ENCODE measurements at regions not wholly inside any gene's neighbourhood (a gene's known extent, or its start where the extent isn't known, plus 50 kb on each side); places are given as distances from the start of the nearest gene placed in this dataset.

DNA sequence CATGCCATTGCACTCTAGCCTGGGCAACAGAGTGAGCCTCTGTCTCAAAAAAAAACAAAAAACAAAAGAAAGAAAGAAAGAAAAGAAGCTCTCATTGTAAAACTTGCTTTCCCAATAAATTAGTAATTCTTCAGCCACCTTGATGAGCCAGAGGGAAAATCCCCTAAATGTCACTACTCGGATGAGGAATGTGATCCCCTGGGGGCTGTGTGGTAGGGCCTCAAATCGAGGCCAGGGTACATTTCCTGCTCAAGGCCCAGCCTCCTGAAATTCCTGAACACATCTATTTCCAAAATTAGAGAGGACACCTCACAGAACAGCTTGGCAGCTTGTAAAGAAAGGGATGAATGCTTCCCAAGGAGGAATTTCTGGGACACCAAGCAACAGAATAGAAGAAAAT lies 147.1 kb upstream of the SESN3 start:
- Histone ChIP-seq H3K4ac (ENCODE audit: low read depth, low read length) (no peak overlapping the region), H2BK5ac (ENCODE audit: low read length) (no peak overlapping the region), H3K56ac (ENCODE audit: low read length) (no peak overlapping the region), H3K9ac (ENCODE audit: low read length) (no peak overlapping the region), H3K4me1 (ENCODE audit: control insufficient read depth, low read depth, low read length) (no peaks in the 10 kb centered on the region), H2BK120ac (ENCODE audit: low read depth, low read length) (no peak overlapping the region), H3K4me3 (ENCODE audit: low read length) (no peak overlapping the region), H3K23ac (ENCODE audit: low read length) (no peak overlapping the region), H3K36me3 (ENCODE audit: control insufficient read depth, insufficient read depth, low read length) (no peaks in the 10 kb centered on the region), H3K27ac (ENCODE audit: low read depth, low read length) (no peak overlapping the region), H4K5ac (ENCODE audit: low read length) (no peak overlapping the region), H3K18ac (ENCODE audit: low read length) (no peak overlapping the region), H2BK15ac (replicated peaks; ENCODE audit: low read depth) (no peak overlapping the region), H3K27me3 (ENCODE audit: insufficient read depth, low read length, poor library complexity) (no peaks in the 10 kb centered on the region), H4K8ac (ENCODE audit: low read depth, low read length) (no peak overlapping the region), H3K79me1 (ENCODE audit: low read length) (no peaks in the 10 kb centered on the region), H2AK5ac (ENCODE audit: low read length) (no peak overlapping the region), H3K4me2 (ENCODE audit: low read length) (no peak overlapping the region), H3K79me2 (ENCODE audit: control insufficient read depth, insufficient read depth, low read length) (no peaks in the 10 kb centered on the region)
- no peak for DNase-seq
- no CpG with 5 or more reads among the region's 2 CpGs for WGBS (ENCODE audit: extremely low coverage, insufficient coverage, low lambda C conversion rate)

GRCh38 chr11:95375886-95376285 lies 144.9 kb upstream of the SESN3 start:
- Histone ChIP-seq H3K56ac (ENCODE audit: low read length) (no peak overlapping the region), H2BK15ac (replicated peaks; ENCODE audit: low read depth) (no peak overlapping the region), H3K9ac (ENCODE audit: low read length) (no peak overlapping the region), H4K8ac (ENCODE audit: low read depth, low read length) (no peak overlapping the region), H3K4me1 (ENCODE audit: control insufficient read depth, low read depth, low read length) (no peaks in the 10 kb centered on the region), H3K4ac (ENCODE audit: low read depth, low read length) (no peak overlapping the region), H2BK120ac (ENCODE audit: low read depth, low read length) (no peak overlapping the region), H3K18ac (ENCODE audit: low read length) (no peak overlapping the region), H3K79me1 (ENCODE audit: low read length) (no peaks in the 10 kb centered on the region), H2BK5ac (ENCODE audit: low read length) (no peak overlapping the region), H3K4me3 (ENCODE audit: low read length) (no peak overlapping the region), H4K5ac (ENCODE audit: low read length) (no peak overlapping the region), H3K23ac (ENCODE audit: low read length) (no peak overlapping the region), H3K4me2 (ENCODE audit: low read length) (no peak overlapping the region), H3K27me3 (ENCODE audit: insufficient read depth, low read length, poor library complexity) (no peaks in the 10 kb centered on the region), H2AK5ac (ENCODE audit: low read length) (no peak overlapping the region), H3K27ac (ENCODE audit: low read depth, low read length) (no peak overlapping the region), H3K79me2 (ENCODE audit: control insufficient read depth, insufficient read depth, low read length) (no peaks in the 10 kb centered on the region), H3K36me3 (ENCODE audit: control insufficient read depth, insufficient read depth, low read length) (no peaks in the 10 kb centered on the region)
- no CpG with 5 or more reads among the region's 3 CpGs for WGBS (ENCODE audit: extremely low coverage, insufficient coverage, low lambda C conversion rate)
- DNase-seq = no peak

DNA sequence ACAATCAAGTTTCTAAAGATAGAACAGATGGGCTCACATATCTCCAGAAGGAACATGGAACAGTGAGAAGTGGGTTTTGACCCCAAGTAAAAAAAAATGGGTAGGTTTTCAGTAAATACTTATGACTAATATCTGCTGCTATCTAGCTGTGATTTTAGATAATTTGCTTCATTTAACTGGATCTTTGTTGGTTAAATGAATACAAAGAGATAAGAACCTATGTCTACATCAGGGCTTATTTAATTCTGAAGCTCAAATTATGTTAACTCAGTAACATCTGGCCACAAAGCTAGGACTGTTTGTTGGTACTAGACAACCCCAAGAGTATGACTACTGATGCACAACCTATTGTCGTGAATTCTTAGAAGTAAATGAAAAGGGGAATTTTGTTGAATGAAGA lies 144.4 kb upstream of the SESN3 start:
- no peak overlapping the region for H2BK120ac ChIP-seq (ENCODE audit: low read depth, low read length)
- H3K79me1 ChIP-seq (ENCODE audit: low read length) = no peaks in the 10 kb centered on the region
- no peaks in the 10 kb centered on the region for H3K27me3 ChIP-seq (ENCODE audit: insufficient read depth, low read length, poor library complexity)
- no peak overlapping the region for H4K8ac ChIP-seq (ENCODE audit: low read depth, low read length)
- no peaks in the 10 kb centered on the region for H3K79me2 ChIP-seq (ENCODE audit: control insufficient read depth, insufficient read depth, low read length)
- no peak overlapping the region for H2AK5ac ChIP-seq (ENCODE audit: low read length)
- no peak overlapping the region for H3K18ac ChIP-seq (ENCODE audit: low read length)
- H3K27ac ChIP-seq (ENCODE audit: low read depth, low read length) = no peak overlapping the region
- H3K9ac ChIP-seq (ENCODE audit: low read length) = no peak overlapping the region
- no CpG with 5 or more reads among the region's 1 CpG for WGBS (ENCODE audit: extremely low coverage, insufficient coverage, low lambda C conversion rate)
- no peaks in the 10 kb centered on the region for H3K36me3 ChIP-seq (ENCODE audit: control insufficient read depth, insufficient read depth, low read length)
- no peak for DNase-seq
- H2BK5ac ChIP-seq (ENCODE audit: low read length) = no peak overlapping the region
- no peak overlapping the region for H3K23ac ChIP-seq (ENCODE audit: low read length)
- H4K5ac ChIP-seq (ENCODE audit: low read length) = no peak overlapping the region
- H2BK15ac ChIP-seq (replicated peaks; ENCODE audit: low read depth) = no peak overlapping the region
- H3K4me2 ChIP-seq (ENCODE audit: low read length) = no peak overlapping the region
- no peak overlapping the region for H3K4me3 ChIP-seq (ENCODE audit: low read length)
- no peaks in the 10 kb centered on the region for H3K4me1 ChIP-seq (ENCODE audit: control insufficient read depth, low read depth, low read length)
- no peak overlapping the region for H3K56ac ChIP-seq (ENCODE audit: low read length)
- H3K4ac ChIP-seq (ENCODE audit: low read depth, low read length) = no peak overlapping the region

DNA sequence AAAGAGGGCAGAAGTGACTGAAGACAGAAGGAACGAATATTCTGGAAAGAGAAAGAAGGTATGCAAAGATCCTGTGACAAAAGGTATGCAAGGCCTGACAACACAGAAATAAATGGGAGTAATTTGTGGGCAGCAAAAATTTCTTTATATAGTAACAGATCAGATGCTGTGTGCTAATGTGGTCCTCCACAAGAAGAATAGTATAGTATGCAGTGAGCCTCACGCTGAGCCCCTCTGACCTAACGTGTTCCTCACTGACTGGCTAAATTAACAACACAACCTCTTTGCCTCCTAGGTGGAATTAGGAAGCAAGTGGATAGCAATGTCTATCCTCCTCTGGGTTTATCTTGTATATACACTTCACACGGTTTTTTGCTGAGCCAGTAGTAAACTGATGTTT lies 143.1 kb upstream of the SESN3 start:
- Histone ChIP-seq H4K8ac (ENCODE audit: low read depth, low read length) (no peak overlapping the region), H3K36me3 (ENCODE audit: control insufficient read depth, insufficient read depth, low read length) (no peaks in the 10 kb centered on the region), H3K4me3 (ENCODE audit: low read length) (no peak overlapping the region), H3K56ac (ENCODE audit: low read length) (no peak overlapping the region), H2BK120ac (ENCODE audit: low read depth, low read length) (no peak overlapping the region), H3K23ac (ENCODE audit: low read length) (no peak overlapping the region), H3K27me3 (ENCODE audit: insufficient read depth, low read length, poor library complexity) (no peaks in the 10 kb centered on the region), H2BK15ac (replicated peaks; ENCODE audit: low read depth) (no peak overlapping the region), H3K4ac (ENCODE audit: low read depth, low read length) (no peak overlapping the region), H3K9ac (ENCODE audit: low read length) (no peak overlapping the region), H3K79me1 (ENCODE audit: low read length) (no peaks in the 10 kb centered on the region), H3K4me1 (ENCODE audit: control insufficient read depth, low read depth, low read length) (no peaks in the 10 kb centered on the region), H3K27ac (ENCODE audit: low read depth, low read length) (no peak overlapping the region), H3K79me2 (ENCODE audit: control insufficient read depth, insufficient read depth, low read length) (no peaks in the 10 kb centered on the region), H4K5ac (ENCODE audit: low read length) (no peak overlapping the region), H2BK5ac (ENCODE audit: low read length) (no peak overlapping the region), H3K4me2 (ENCODE audit: low read length) (no peak overlapping the region), H2AK5ac (ENCODE audit: low read length) (no peak overlapping the region), H3K18ac (ENCODE audit: low read length) (no peak overlapping the region)
- no peak for DNase-seq
- WGBS (ENCODE audit: extremely low coverage, insufficient coverage, low lambda C conversion rate) = no CpG with 5 or more reads among the region's 4 CpGs

- H4K5ac ChIP-seq (ENCODE audit: low read length) = no peak overlapping the region
- H3K79me2 ChIP-seq (ENCODE audit: control insufficient read depth, insufficient read depth, low read length) = no peaks in the 10 kb centered on the region
- H3K4ac ChIP-seq (ENCODE audit: low read depth, low read length) = no peak overlapping the region
- no peaks in the 10 kb centered on the region for H3K4me1 ChIP-seq (ENCODE audit: control insufficient read depth, low read depth, low read length)
- H3K27ac ChIP-seq (ENCODE audit: low read depth, low read length) = no peak overlapping the region
- H3K9ac ChIP-seq (ENCODE audit: low read length) = no peak overlapping the region
- H2BK120ac ChIP-seq (ENCODE audit: low read depth, low read length) = no peak overlapping the region
- H2BK5ac ChIP-seq (ENCODE audit: low read length) = no peak overlapping the region
- no CpG with 5 or more reads among the region's 1 CpG for WGBS (ENCODE audit: extremely low coverage, insufficient coverage, low lambda C conversion rate)
- no peaks in the 10 kb centered on the region for H3K27me3 ChIP-seq (ENCODE audit: insufficient read depth, low read length, poor library complexity)
- H3K23ac ChIP-seq (ENCODE audit: low read length) = no peak overlapping the region
- H3K18ac ChIP-seq (ENCODE audit: low read length) = no peak overlapping the region
- H2BK15ac ChIP-seq (replicated peaks; ENCODE audit: low read depth) = no peak overlapping the region
- no peak overlapping the region for H3K4me2 ChIP-seq (ENCODE audit: low read length)
- no peaks in the 10 kb centered on the region for H3K79me1 ChIP-seq (ENCODE audit: low read length)
- no peak for DNase-seq
- no peak overlapping the region for H3K4me3 ChIP-seq (ENCODE audit: low read length)
- H2AK5ac ChIP-seq (ENCODE audit: low read length) = no peak overlapping the region
- H3K56ac ChIP-seq (ENCODE audit: low read length) = no peak overlapping the region
- H4K8ac ChIP-seq (ENCODE audit: low read depth, low read length) = no peak overlapping the region
- no peaks in the 10 kb centered on the region for H3K36me3 ChIP-seq (ENCODE audit: control insufficient read depth, insufficient read depth, low read length)
These were observed 142.2 kb upstream of the SESN3 start for GRCh38 chr11:95373241-95373640.

- Histone ChIP-seq H2BK5ac (ENCODE audit: low read length) (no peak overlapping the region), H3K18ac (ENCODE audit: low read length) (no peak overlapping the region), H3K23ac (ENCODE audit: low read length) (no peak overlapping the region), H3K9ac (ENCODE audit: low read length) (no peak overlapping the region), H3K4me3 (ENCODE audit: low read length) (no peak overlapping the region), H3K4ac (ENCODE audit: low read depth, low read length) (no peak overlapping the region), H4K8ac (ENCODE audit: low read depth, low read length) (no peak overlapping the region), H4K5ac (ENCODE audit: low read length) (no peak overlapping the region), H2BK120ac (ENCODE audit: low read depth, low read length) (no peak overlapping the region), H3K4me2 (ENCODE audit: low read length) (no peak overlapping the region), H3K56ac (ENCODE audit: low read length) (no peak overlapping the region), H2AK5ac (ENCODE audit: low read length) (no peak overlapping the region), H3K79me1 (ENCODE audit: low read length) (no peaks in the 10 kb centered on the region), H2BK15ac (replicated peaks; ENCODE audit: low read depth) (no peak overlapping the region), H3K36me3 (ENCODE audit: control insufficient read depth, insufficient read depth, low read length) (no peaks in the 10 kb centered on the region), H3K27me3 (ENCODE audit: insufficient read depth, low read length, poor library complexity) (no peaks in the 10 kb centered on the region), H3K4me1 (ENCODE audit: control insufficient read depth, low read depth, low read length) (no peaks in the 10 kb centered on the region), H3K79me2 (ENCODE audit: control insufficient read depth, insufficient read depth, low read length) (no peaks in the 10 kb centered on the region), H3K27ac (ENCODE audit: low read depth, low read length) (no peak overlapping the region)
- no CpG with 5 or more reads among the region's 1 CpG for WGBS (ENCODE audit: extremely low coverage, insufficient coverage, low lambda C conversion rate)
- no peak for DNase-seq
These were observed 141.2 kb upstream of the SESN3 start for GRCh38 chr11:95372097-95372656.

Measured in mesendoderm (in vitro differentiated cells).